RWPE1 (cell line): ENCODE measurements at regions not wholly inside any gene's neighbourhood (a gene's known extent, or its start where the extent isn't known, plus 50 kb on each side); places are given as distances from the start of the nearest gene placed in this dataset.

Experiments used
- CTCF ChIA-PET: fragments of 350-600 bp; sonication (Branson Sonifier 250); formaldehyde crosslinking; extraction: SDS; loops from one replicate; lab custom pipeline; 2021; lab: Yijun Ruan, JAX
- POLR2A ChIA-PET: fragments of 400-600 bp; formaldehyde crosslinking; extraction: SDS; loops from one replicate; lab custom pipeline; 2020; ENCODE audit warnings: antibody characterized with exemption; ENCODE audit not compliant: low non-redundant PET; lab: Yijun Ruan, JAX
- DNase-seq: peaks from one replicate; pipeline ENCODE4 v3.0.0; 2012; ENCODE audit warnings: low spot score
- H3K27ac ChIP-seq: fragments of 450-650 bp; 2 replicates; pipeline ENCODE4 v1.5.1; 2017
- CTCF ChIP-seq: fragments of 450-650 bp; conservative IDR thresholded peaks from 2 replicates; pipeline ENCODE4 v1.5.1; 2017; ENCODE audit warnings: low read depth, mild to moderate bottlenecking

- no peak for DNase-seq
- no peak overlapping the region for H3K27ac ChIP-seq
- POLR2A ChIA-PET, result no interaction called here
- CTCF ChIA-PET, result no interaction called here
- no peak for TF ChIP-seq CTCF
These were observed 74.3 kb upstream of the RET start for GRCh38 chr10:43002596-43002995.

GRCh38 chr10:43006490-43006889 lies 70.4 kb upstream of the RET start:
- ChIA-PET POLR2A (no interaction called here), CTCF (interaction anchor here (0.7 kb wide), 1 partner anchor 73 kb away, joined by 3 read pairs; no protein-coding TSS in a partner anchor)
- TF ChIP-seq CTCF, result no peak
- no peak overlapping the region for H3K27ac ChIP-seq
- DNase-seq, result no peak

DNA sequence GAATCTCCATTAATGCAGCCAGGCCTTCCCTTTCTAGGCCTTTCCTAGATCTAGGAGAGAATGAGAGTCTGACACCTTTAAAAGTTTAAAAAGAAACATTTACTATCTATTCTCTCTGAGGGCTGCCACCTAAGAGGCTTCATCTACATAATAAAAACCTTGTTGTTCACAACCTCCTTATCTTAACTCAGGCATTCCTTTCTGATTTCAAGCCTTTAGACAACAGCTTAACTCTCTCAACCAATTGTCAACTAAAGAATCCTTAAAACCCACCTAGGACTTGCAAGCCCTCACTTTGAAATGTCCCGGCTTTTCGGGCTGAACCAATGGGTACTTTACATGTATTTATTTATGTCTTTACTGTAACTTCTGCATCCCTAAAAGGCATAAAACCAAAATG lies 64.3 kb upstream of the RET start:
- ChIA-PET CTCF (no interaction called here), POLR2A (no interaction called here)
- H3K27ac ChIP-seq, result no peak overlapping the region
- no peak for DNase-seq
- TF ChIP-seq CTCF, result no peak

- no peak for DNase-seq
- ChIA-PET POLR2A (no interaction called here), CTCF (no interaction called here)
- no peak overlapping the region for H3K27ac ChIP-seq
- no peak for TF ChIP-seq CTCF
These were observed 63.8 kb upstream of the RET start for GRCh38 chr10:43013065-43013464.

DNA sequence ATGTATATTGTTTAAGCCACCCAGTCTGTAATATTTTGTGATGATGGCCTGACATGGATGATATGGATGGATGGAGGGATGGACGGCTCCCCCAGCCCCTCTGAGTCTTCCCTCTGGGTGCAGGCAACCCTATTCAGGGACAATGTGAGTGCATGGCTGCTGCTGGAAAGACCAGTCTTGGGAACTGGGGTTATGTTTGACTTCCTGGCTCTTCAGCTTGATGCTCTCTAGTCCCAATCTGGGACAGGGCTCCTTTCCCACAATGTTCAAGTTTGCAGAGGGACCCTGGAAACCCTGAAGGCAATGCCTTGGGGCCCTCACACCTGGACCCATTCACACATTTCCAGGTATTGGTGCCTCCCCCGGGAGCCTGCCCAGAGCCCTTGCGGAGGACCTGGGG lies 52.3 kb upstream of the RET start:
- no peak for TF ChIP-seq CTCF
- ChIA-PET POLR2A (no interaction called here), CTCF (interaction anchor here (0.5 kb wide), 1 partner anchor 82 kb away, joined by 3 read pairs; no protein-coding TSS in a partner anchor)
- H3K27ac ChIP-seq, result no peak overlapping the region
- DNase-seq, result no peak

- TF ChIP-seq CTCF, result no peak
- ChIA-PET CTCF (interaction anchor here (0.5 to 0.7 kb wide), 3 partner anchors 31 to 82 kb away, joined by 3 read pairs; no protein-coding TSS in a partner anchor), POLR2A (no interaction called here)
- no peak overlapping the region for H3K27ac ChIP-seq
- no peak for DNase-seq
These were observed 51.7 kb upstream of the RET start for GRCh38 chr10:43024942-43025700.
